ENCODE measurements at regions not wholly inside any gene's neighbourhood (a gene's known extent, or its start where the extent isn't known, plus 50 kb on each side); places are given as distances from the start of the nearest gene placed in this dataset.
"Not testable (repeated sequence)": the region's sequence is repeated elsewhere in the genome, so short reads cannot be mapped to it uniquely, and the experiment has no call there.

DNA sequence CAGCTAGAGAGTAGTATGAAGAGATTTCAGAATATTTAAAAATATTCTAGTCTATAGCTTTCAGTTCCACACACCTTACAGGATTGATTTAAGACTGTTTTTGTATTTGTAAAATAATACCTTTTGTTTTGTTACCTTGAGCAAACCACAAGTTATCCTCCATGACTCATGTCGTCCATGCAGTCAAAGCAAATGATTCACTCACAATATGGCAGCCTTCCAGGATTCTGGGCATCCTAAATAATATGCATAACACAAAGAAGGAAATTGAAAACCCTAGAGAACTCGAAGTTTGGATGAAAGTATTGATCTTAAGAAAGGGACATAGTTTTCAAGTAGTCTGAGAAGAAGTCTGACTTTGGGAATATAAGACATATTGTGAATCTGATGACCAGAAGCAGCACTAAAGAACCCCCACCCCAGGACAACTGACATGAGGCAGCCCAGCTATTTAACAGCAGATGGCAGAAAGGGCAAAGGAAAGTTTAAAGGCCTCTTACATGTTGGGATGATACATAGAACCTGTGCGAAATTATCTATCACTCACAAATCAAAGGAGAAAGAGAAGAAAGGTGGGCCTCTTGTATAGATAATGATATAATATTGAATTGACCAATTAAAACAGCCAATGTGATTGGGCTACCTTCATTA lies 857.9 kb downstream of the BRINP3 start:
- no peak for DNase-seq

DNA sequence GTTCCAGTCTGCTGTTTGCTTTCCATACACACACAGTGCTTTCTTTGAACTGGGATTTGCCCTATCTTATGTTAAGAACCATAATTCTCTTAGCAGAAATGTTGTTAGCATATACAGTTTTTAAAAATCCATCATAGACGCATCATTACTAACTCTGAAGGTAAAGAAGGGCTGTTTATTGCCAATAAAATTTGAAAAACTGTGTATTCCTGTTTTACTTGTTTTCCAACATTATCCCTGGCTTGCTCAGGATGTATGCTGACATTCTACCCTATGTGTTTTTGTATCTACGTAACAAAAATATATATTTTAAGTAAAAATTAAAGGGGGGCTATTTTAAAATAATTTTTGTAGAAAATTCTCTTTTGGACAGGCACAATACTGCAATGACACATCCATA lies 857.2 kb downstream of the BRINP3 start:
- DNase-seq: no peak

DNA sequence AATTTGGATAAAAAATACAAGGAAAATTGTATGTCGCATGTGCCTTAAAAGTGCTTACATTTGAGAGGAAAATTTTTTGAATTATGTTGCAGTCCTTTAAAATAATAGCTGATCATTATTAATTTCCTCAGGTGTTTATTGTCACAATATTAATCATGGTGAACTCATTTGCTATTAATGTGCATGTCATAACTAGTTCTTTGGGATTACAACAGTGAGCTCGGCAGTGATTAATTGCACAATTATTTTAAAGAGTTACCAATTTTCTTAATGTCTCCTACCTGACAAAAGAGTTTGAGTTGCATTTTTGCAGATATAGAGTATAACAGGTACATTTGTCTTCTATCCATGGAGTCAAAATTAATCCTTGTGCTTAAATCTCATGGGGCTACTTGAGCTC lies 854.3 kb downstream of the BRINP3 start:
- no peak for DNase-seq

DNA sequence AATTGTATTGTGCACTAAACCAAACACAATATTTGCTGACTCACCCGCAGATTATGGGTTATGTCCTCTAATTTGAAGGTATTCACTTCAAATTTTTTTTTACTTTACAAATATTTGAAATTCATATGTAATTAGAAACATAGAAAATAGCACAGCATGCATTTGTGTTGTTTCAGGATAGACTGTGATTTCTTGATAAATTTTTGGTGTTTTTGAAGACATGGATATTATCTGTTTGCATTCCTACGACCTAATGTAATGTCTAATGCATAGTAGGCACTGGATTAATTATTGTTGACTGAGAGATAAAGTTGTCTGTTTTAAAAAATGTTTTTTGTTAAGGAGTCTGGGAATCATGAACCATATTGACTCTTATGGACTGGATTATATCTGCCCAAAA lies 850.2 kb downstream of the BRINP3 start:
- DNase-seq: no peak

DNA sequence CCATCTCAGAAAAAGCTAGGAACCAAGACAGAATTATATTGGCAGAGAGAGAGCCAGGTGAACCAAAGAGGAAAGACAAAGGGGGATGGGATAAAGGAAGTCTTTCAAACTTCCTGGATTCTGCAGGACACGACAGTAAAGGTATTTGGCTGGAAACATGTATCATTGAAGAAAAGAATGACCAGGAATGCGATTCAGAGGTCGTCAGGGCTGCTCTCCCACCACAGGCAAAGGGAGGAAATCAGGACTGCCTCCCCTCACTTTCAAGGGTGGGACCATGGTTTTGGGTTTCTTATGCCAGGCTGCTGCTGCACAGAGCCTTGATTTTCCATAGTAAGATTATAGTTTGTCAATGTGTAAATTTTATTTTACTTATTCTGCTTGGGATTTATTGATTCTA lies 848.8 kb downstream of the BRINP3 start:
- DNase-seq: no peak

DNA sequence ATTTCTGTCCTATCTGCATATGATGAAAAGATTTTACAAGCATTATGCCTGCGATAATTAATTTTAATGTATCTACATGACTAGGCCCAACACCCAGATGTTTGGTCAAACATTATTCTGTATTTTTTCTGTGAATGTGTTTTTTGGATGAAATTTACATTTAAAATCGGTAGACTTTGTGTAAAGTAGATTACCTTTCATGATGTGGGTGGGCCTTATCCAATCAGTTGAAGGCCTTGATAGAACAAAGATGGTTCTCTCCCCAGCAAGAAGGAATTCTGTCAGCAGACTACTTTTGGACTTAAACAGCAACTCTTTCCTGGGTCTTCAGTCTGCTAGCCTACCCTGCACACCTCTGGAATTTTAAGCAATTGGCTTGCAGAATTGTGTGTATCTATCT lies 844.0 kb downstream of the BRINP3 start:
- no peak for DNase-seq

DNA sequence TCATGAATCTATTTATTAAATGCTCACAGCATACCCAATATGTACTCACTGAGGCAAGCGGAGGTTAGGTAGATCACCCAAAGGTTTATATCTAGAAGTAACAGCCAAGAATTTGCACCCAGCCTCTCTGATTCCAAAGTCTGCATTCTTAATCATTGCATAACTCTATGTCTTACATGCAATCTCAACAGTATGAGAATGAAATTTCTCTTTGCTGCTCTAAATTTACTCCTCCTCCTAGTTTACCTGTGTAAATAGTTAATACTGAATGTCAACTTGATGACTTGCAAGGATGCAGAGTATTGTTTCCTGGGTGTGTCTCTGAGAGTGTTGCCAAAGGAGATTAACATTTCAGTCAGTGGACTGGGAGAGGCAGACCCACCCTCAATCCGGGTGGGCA lies 840.6 kb downstream of the BRINP3 start:
- DNase-seq: no peak

DNA sequence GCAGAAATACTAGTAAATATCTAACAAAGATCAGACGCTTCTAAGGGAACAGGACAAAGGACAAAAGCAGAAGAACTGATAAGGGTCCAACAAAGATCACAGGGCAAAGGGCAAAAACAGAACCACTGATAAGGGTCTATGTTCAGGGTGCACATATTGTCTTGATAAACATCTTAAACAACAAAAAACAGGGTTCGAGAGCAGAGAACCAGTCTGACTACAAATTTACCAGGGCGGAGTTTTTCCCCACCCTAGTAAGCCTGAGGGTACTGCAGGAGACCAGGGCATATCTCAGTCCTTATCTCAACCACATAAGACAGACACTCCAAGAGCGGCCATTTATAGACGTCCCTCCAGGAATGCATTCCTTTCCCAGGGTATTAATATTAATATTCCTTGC lies 833.5 kb downstream of the BRINP3 start:
- DNase-seq: not testable (repeated sequence)

DNA sequence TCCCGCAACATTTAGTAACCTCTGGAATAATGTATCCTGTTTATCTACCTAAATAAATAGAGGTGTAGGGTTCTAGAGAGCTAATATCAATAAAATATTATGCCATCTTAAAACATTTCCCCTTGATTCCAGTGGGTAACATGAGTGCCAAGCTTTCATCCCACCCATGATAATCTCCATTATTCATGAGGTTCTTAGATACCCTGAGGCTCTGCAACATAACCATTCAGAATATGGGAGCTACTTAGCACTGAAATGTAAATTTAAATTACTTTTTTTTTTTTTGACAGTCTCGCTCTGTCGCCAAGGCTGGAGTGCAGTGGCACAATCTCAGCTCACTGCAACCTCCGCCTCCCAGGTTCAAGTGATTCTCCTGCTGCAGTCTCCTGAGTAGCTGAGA lies 832.7 kb downstream of the BRINP3 start:
- no peak for DNase-seq

DNA sequence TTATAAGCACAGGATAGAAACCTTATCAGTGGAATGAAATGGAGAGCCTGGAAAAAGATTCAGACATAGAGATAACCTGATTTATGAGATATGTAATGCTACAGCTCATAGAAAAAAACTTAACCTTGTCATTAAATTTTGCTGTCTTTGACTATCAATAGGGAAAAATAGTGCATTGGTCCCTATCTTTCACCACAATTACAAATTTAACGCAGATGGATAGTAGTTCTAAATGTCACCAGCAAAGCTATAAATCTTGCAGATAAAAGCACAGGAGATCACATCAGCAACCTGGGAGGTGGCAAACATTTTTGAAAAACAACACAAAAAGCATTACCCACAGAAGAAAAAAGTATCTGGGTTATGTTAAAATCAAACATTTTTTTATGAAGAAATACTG lies 831.6 kb downstream of the BRINP3 start:
- DNase-seq: no peak

DNA sequence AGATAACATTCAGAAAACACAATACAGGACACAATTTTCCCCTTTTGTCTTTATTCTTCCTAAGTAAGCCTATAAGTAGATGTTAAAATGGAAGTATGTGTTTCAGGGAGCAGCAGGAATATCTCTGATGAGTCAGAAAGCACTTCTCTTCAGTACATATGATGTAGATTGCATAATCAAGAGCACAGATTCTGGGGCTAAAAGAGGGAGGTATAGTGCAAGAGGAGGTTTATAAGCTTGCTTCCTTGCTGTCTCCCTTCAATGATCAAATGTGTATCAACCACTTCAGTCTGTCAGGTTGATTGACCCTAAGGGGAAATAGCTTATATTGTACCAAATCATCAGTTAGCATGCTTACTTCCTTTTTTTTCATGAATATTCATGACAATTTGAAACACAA lies 822.8 kb downstream of the BRINP3 start:
- DNase-seq: no peak

DNA sequence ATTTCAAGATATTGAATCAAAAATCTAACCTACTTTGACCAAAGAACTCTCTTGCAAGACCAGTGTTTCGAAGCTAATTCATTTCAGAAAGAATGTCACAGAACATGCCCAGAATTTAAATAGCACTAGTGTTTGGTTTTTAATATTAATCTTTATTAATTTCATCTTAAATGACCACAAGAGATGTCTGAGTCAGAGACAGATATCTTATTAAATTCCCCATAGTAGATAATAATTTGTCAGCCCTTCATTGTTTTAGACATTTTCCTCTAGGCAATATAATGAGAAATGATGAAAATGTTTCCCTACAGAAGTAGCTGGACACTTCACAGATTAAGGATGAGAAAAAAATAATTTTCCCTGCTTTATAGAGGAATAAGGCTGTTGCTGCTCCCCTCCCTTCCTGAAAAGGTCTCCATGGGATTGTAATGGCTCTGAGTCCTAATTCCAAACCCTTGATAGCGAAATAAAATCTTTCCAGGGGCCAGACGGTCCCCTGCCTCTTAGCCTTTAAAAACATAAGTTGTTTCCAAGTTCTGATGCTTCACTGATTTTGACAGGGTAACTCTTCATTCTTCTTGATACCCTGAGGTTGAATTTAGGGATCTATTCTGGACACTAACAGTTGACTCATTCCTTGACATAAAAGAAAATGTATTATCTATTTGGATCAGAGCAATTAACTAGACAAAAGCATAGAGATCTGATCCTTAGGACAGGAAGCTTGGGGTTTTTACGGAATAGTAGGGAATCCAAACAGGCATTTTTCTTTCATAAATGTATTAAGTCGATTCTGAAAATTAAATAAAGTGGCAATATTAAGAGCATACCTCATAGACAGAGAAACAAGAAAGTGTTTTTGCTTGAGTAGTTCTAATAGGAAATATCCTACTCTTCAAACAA lies 820.8 kb downstream of the BRINP3 start:
- no peak for DNase-seq

DNA sequence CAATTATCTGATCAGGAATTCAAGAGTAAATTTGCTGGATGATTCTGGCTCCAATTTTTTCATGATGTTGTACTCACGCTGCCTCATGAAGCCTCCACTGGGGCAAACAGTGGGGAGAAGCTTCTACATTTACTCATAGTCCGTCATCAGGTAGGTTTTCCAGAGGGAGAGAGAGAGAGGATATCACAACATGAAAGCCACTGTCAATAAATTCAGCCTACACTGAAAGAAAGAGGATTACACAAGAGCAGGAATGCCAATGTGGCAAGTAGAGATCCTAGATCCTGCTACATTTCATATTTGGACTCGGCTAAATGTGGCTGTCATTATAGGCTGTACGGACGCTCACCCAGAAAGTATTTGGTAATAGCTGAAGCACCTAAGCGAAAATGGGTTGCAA lies 819.9 kb downstream of the BRINP3 start:
- peak; percentile 9 for DNase-seq

DNA sequence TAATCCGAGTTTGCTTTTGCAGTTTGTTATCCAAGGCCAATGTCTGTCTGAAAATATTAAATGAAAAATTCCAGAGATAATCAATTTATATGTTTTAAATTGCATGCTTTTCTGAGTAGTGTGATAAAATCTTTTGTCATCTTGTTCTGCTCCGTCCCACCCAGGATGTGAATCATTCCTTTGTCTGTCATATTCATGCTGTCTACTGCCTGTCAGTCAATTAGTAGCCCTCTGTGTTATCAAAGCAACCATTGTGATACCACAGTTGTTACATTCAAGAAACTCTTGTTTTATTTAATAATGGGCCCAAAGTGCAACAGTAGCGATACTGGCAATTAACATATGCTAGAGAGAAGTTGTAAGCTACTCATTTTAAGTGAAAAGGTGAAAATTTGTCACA lies 819.3 kb downstream of the BRINP3 start:
- DNase-seq: no peak

DNA sequence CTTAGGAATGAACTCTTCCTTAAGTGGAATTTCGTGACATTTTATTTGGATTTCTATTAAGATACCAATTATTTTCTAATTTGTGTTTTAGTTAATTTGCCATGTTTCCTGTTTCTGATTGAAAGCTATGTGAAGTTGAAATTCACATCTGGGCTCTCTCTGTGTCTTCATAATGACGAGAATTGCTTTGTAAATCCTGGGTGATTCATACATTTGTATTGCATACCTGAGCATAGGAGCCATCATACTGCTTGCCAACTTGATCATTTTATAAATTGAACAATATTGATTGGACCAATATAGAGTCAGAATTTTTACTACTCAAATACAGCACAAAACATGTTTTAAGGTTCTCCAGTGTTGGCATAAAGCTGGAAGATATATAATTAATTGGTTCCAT lies 817.9 kb downstream of the BRINP3 start:
- no peak for DNase-seq

DNA sequence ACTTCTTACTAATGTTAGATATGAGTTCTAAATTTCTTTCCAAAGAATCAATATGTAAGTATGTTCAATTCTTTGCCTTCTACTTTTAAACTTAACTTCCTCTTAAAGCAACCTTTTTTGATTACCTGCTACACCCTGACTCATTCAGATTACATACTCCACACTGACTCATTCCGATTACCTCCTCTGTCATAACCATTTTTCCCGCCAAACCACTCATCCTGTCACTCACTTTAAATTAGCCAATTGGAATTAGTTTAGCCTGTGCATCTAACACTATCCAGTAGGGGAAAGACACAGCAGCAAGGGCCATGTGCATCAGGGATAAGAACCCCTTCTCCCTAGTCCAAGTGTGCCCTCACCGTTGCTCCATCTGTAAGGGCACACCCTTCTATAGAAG lies 815.5 kb downstream of the BRINP3 start:
- DNase-seq: peak; percentile 26

DNA sequence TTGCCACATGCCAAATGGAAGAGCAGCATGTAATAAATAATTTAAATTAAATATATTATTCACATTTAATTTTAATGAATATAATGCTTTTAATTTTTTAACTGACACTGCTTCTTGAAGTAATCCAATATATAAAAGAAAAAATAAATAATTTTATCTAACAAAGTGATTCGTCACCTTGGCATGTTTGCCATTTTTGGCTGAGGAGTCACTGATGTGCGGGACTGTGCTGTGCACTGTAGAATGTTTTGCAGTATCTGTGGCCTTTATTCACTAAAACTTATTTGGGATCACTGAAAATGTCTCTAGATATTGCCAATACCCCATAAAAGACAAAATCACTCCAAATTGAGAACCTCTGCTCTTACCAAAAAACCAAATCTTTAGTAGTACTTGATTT lies 807.8 kb downstream of the BRINP3 start:
- DNase-seq: no peak

DNA sequence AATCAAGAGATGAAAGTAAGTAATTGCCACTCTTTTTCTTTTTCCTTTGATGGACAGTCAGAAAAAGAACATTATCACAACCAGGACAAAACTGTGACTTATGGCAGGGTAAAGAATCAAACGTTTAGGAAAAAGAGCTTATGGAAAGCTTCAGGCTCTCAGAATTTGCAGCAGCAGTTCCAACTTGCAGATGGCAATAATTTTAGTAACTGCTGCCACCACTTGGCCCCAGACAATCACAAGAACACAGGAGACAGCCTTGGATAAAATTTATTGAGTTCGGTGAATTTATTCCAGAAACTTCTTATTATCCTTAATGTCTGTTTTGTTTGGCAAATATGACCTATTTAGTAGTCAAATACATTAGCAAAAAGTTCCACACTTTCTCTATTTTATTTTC lies 804.4 kb downstream of the BRINP3 start:
- no peak for DNase-seq

DNA sequence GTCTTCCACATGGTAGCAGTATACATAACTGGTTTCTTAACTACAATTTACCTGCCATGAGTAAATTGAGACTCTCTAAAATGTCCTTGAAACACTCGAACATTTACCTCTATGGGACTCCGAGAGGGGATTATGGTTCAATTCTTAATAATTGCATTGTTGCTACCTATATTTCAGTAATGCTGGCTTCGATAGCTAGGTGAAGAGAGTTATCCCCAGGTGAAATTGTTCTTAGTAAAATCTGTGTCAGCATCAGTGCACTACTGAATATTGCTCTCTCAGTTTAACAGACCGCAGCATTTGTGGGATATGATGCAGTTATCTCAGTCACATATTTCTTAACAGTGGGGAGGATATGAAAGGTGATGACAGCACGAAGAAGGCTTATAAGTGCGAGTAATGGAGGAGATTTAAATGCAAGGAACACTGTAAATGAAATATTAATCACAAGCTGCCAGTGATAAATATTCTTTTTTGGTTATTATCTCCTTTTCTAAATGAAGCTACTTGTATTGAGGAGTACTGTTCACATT lies 801.9 kb downstream of the BRINP3 start:
- no peak for DNase-seq

DNA sequence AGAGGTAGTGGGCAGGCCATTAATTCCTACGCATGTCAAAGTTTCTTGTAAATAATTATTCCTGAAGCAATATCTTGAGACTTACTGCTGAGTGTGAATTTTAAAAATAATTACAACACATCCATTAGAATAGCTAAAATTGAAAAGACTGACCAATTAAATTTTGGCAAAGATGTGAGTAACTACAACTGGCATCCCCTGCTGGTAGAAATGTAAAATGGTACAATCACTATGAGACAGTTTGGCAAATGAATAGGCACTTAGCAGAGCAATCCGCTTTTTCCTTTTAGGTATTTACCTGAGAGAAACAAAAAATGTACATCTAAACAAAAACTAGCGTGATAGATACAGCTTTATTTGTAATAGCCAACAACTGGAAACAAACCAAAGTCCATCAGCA lies 798.9 kb downstream of the BRINP3 start:
- DNase-seq: peak; percentile 5

DNA sequence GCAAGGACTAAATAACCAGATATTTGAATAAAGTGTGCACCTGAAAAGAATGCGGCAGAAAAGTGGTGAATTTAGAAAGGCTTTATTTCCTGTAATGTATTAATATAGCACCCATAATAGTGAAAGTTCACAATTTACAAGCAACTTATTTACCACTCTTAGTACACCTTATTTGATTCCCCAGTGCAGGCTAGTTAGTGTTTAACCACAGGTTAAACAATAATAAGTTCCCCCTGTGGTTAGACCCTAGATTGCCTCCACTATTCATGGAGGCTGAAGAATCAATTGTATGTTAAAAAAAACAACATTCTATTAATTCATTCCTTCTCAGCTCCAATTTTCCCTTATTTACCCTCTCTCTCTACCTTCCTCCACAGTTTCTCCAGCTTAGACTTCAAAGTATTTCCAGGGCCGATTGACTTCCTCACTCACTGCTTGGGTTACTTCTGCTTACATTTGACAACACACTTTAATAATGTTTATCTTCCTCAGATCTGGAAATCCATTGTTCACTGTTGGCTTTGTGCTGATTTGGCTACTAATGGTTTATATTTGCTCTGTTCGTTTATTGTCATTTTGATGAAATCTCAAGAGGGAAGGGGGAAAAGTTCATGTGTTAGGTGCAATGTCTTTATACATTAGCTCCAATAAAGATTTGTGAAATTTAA lies 796.3 kb downstream of the BRINP3 start:
- DNase-seq: no peak

DNA sequence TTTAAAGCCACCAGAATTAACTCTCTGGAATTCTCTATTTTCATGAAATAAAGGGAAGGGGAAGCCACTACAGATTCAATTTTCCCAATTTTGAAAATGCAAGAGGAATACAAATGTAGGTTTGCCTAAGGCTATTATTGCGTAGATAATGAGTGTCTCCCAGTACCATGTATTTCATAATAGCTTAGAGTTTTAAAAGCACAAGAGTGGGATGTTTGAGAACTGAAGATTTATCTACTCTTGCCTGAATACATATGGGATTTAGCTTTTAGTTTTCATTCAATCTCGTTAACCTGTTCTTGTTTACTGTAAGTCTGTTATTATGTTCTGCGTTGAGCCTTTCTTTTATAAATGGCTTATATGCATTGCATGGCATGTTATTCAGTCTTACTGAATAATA lies 795.1 kb downstream of the BRINP3 start:
- DNase-seq: peak; percentile 23

DNA sequence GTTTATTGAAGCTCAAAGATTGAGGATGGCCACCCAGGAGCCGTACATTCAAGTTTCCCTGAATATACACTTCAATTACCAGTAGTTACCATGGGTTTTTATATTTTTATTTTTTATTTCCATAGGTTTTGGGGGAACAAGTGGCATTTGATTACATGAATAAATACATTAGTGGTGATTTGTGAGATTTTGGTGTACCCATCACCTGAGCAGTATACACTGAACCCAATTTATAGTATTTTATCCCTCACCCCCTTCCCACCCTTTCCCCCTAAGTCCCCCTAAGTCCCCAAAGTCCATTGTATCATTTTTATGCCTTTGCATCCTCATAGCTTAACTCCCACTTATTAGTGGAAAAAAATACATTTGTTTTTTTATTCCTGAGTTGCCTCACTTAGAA lies 791.4 kb downstream of the BRINP3 start:
- DNase-seq: no peak

DNA sequence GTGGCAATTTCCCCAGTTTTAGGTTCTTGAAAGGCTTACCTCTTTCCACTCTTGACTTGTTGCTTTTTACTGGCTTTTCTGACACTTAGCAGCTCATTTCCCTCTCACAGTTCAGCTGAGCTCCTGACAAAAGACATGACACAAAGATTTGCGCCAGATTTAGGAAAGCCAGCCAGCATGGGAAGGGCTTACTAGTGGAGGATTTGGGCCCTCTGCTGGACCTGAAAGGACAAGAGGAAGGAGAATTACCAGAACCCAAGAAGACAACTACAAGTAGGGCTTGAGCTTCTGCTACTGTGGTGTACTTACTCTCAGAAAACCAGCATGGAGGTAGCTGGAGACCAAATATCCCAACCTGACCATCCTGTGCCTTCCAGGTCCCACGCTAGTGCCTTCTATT lies 784.5 kb downstream of the BRINP3 start:
- no peak for DNase-seq

All from NCI-H82 (cell line).